Fibroblast of lung (primary cell): ENCODE measurements at regions not wholly inside any gene's neighbourhood (a gene's known extent, or its start where the extent isn't known, plus 50 kb on each side); places are given as distances from the start of the nearest gene placed in this dataset.

Experiments
- DNase-seq, 2 donors: peaks; one replicate each; pipeline versions ENCODE4 v3.0.0 to v3.0.0-alpha.2; 2010; ENCODE audit warnings: low read depth in 2 of 2
- H2AFZ ChIP-seq: 2 replicates; pipeline ENCODE4 v1.5.1; 2012; ENCODE audit warnings: low read length, control low read depth, inconsistent platforms
- H3K27ac ChIP-seq: 2 replicates; pipeline ENCODE4 v1.5.1; 2011; ENCODE audit warnings: low read length, control low read depth; ENCODE audit not compliant: insufficient read depth
- H3K27me3 ChIP-seq: 2 replicates; pipeline ENCODE4 v1.5.1; 2011; ENCODE audit warnings: mild to moderate bottlenecking, low read length; ENCODE audit not compliant: control insufficient read depth, insufficient read depth
- H3K36me3 ChIP-seq: 2 replicates; pipeline ENCODE4 v1.5.1; 2011; ENCODE audit warnings: low read length; ENCODE audit not compliant: control insufficient read depth, insufficient read depth
- H3K4me1 ChIP-seq: 2 replicates; pipeline ENCODE4 v1.5.1; 2011; ENCODE audit warnings: low read length; ENCODE audit not compliant: control insufficient read depth, insufficient read depth; ENCODE audit errors: extremely low read depth
- H3K4me2 ChIP-seq: 2 replicates; pipeline ENCODE4 v1.5.1; 2011; ENCODE audit warnings: low read length, control low read depth; ENCODE audit not compliant: insufficient read depth; ENCODE audit errors: extremely low read depth
- H3K4me3 ChIP-seq, 4 experiments: fragments of 200-600 bp in 1 of 4; sonication (generic) in 1 of 4; replicated peaks in 1 of 4; 2 replicates each; pipeline ENCODE4 v1.5.1; 2011 to 2016; ENCODE audit warnings: low read length in 4 of 4, low read depth in 3 of 4, mild to moderate bottlenecking in 3 of 4, control low read depth in 2 of 4, inconsistent platforms in 1 of 4, mixed read lengths in 1 of 4; ENCODE audit not compliant: insufficient read depth in 1 of 4; ENCODE audit errors: control extremely low read depth in 1 of 4
- H3K79me2 ChIP-seq: 2 replicates; pipeline ENCODE4 v1.5.1; 2012; ENCODE audit warnings: mild to moderate bottlenecking, low read length, inconsistent platforms; ENCODE audit not compliant: control insufficient read depth, insufficient read depth
- H3K9ac ChIP-seq: 2 replicates; pipeline ENCODE4 v1.5.1; 2011; ENCODE audit warnings: mild to moderate bottlenecking, low read length, control low read depth; ENCODE audit not compliant: insufficient read depth
- H3K9me3 ChIP-seq: 2 replicates; pipeline ENCODE4 v1.5.1; 2012; ENCODE audit warnings: low read depth, low read length; ENCODE audit not compliant: control insufficient read depth, insufficient read depth
- H4K20me1 ChIP-seq: 2 replicates; pipeline ENCODE4 v1.5.1; 2011; ENCODE audit warnings: low read length; ENCODE audit not compliant: control insufficient read depth, insufficient read depth; ENCODE audit errors: extremely low read depth
- CTCF ChIP-seq, 2 donors: IDR thresholded peaks in 1 of 2; conservative IDR thresholded peaks in 1 of 2; 1 replicate in 1 of 2; 2 replicates in 1 of 2; pipeline ENCODE4 v1.5.1; 2011 to 2012; ENCODE audit warnings: low read length in 2 of 2, control low read depth in 1 of 2, inconsistent platforms in 1 of 2, low read depth in 1 of 2, mild to moderate bottlenecking in 1 of 2
- EZH2 ChIP-seq: IDR thresholded peaks from 2 replicates; pipeline ENCODE4 v1.5.1; 2012; ENCODE audit warnings: low read length, control low read depth, mild to moderate bottlenecking; ENCODE audit errors: missing control alignments

- no peaks in the 10 kb centered on the region for H4K20me1 ChIP-seq
- no peak for TF ChIP-seq EZH2
- TF ChIP-seq CTCF (conservative IDR thresholded peaks at IDR 0.05 in 1 of 2, IDR thresholded peaks at IDR 0.05 in 1 of 2; ENCODE audit: low read depth in 1 of 2, low read length in 2 of 2): no peak
- H3K4me1 ChIP-seq: no peaks in the 10 kb centered on the region
- H3K9ac ChIP-seq: no peak overlapping the region
- H2AFZ ChIP-seq: no peak overlapping the region
- no peaks in the 10 kb centered on the region for H3K36me3 ChIP-seq
- H3K4me3 ChIP-seq: no peak overlapping the region
- H3K27ac ChIP-seq: no peak overlapping the region
- no peaks in the 10 kb centered on the region for H3K27me3 ChIP-seq
- no peak overlapping the region for H3K4me2 ChIP-seq
- peak in 1 of 2 donors; percentile 54 for DNase-seq
- no peaks in the 10 kb centered on the region for H3K79me2 ChIP-seq
- no peaks in the 10 kb centered on the region for H3K9me3 ChIP-seq
Measured at GRCh38 chr13:65855242-65855805, 1374.8 kb downstream of the PCDH9 start.

- Histone ChIP-seq H3K4me3 (no peak overlapping the region), H4K20me1 (no peaks in the 10 kb centered on the region), H3K9ac (no peak overlapping the region), H3K4me1 (no peaks in the 10 kb centered on the region), H3K9me3 (no peaks in the 10 kb centered on the region), H2AFZ (no peak overlapping the region), H3K27ac (no peak overlapping the region), H3K79me2 (no peaks in the 10 kb centered on the region), H3K36me3 (no peaks in the 10 kb centered on the region), H3K27me3 (no peaks in the 10 kb centered on the region), H3K4me2 (no peak overlapping the region)
- no peak for DNase-seq
- TF ChIP-seq CTCF (conservative IDR thresholded peaks at IDR 0.05 in 1 of 2, IDR thresholded peaks at IDR 0.05 in 1 of 2; ENCODE audit: low read depth in 1 of 2, low read length in 2 of 2): no peak
- no peak for TF ChIP-seq EZH2
Measured at GRCh38 chr13:65854431-65854830, 1375.7 kb downstream of the PCDH9 start.

GRCh38 chr13:65844266-65844841, 1385.8 kb downstream of the PCDH9 start:
- Histone ChIP-seq H3K27ac (no peak overlapping the region), H3K79me2 (no peaks in the 10 kb centered on the region), H3K4me1 (no peaks in the 10 kb centered on the region), H3K36me3 (no peaks in the 10 kb centered on the region), H3K9ac (no peak overlapping the region), H3K9me3 (no peaks in the 10 kb centered on the region), H3K4me3 (no peak overlapping the region), H4K20me1 (no peaks in the 10 kb centered on the region), H3K27me3 (no peaks in the 10 kb centered on the region), H3K4me2 (no peak overlapping the region), H2AFZ (no peak overlapping the region)
- DNase-seq: no peak
- TF ChIP-seq EZH2: no peak
- no peak for TF ChIP-seq CTCF (conservative IDR thresholded peaks at IDR 0.05 in 1 of 2, IDR thresholded peaks at IDR 0.05 in 1 of 2; ENCODE audit: low read depth in 1 of 2, low read length in 2 of 2)
